ENCODE measurements at regions not wholly inside any gene's neighbourhood (a gene's known extent, or its start where the extent isn't known, plus 50 kb on each side); places are given as distances from the start of the nearest gene placed in this dataset.

DNA sequence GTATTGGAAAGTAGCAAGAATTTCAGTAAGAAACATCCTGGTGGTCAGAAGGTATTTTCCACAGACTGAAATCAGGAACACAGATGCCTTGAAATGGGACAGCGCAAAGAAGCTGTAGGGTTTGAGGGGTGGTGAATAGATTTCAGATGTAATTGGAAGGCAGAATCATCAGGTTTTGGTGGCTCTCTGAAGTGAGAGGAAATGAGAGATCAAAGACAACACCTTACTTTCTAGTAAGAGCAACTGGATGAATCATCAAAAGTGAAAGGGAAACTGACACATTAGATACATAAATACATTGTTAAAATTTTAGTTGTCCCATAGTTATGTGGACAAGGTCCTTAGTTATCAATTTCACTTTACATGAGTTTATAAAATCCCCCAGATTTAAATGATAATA, 188.2 kb upstream of the SLC27A6 start:
- TF ChIP-seq, protein P1, sequence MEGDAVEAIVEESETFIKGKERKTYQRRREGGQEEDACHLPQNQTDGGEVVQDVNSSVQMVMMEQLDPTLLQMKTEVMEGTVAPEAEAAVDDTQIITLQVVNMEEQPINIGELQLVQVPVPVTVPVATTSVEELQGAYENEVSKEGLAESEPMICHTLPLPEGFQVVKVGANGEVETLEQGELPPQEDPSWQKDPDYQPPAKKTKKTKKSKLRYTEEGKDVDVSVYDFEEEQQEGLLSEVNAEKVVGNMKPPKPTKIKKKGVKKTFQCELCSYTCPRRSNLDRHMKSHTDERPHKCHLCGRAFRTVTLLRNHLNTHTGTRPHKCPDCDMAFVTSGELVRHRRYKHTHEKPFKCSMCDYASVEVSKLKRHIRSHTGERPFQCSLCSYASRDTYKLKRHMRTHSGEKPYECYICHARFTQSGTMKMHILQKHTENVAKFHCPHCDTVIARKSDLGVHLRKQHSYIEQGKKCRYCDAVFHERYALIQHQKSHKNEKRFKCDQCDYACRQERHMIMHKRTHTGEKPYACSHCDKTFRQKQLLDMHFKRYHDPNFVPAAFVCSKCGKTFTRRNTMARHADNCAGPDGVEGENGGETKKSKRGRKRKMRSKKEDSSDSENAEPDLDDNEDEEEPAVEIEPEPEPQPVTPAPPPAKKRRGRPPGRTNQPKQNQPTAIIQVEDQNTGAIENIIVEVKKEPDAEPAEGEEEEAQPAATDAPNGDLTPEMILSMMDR (optimal IDR thresholded peaks at IDR 0.05 in 1 of 3, IDR thresholded peaks at IDR 0.05 in 1 of 3, conservative IDR thresholded peaks at IDR 0.05 in 1 of 3; ENCODE audit: extremely low read depth in 1 of 3, insufficient read depth in 2 of 3, low read length in 3 of 3): no peak
- no peak for TF ChIP-seq EZH2 (IDR thresholded peaks at IDR 0.05; ENCODE audit: low read length)
- Histone ChIP-seq H3K4me1 (ENCODE audit: control insufficient read depth, extremely low read depth, insufficient read depth, low read length) (no peaks in the 10 kb centered on the region), H3K27ac (ENCODE audit: control insufficient read depth, insufficient read depth, low read length) (no peak overlapping the region), H2AFZ (ENCODE audit: control insufficient read depth, low read length) (no peak overlapping the region), H3K79me2 (ENCODE audit: control insufficient read depth, insufficient read depth, low read length) (no peaks in the 10 kb centered on the region), H3K9me1 (ENCODE audit: control insufficient read depth, extremely low read depth, insufficient read depth, low read length) (no peaks in the 10 kb centered on the region), H3K36me3 (ENCODE audit: control insufficient read depth in 2 of 2, extremely low read depth in 1 of 2, insufficient read depth in 2 of 2, low read length in 2 of 2) (no peaks in the 10 kb centered on the region), H3K4me3 (ENCODE audit: control insufficient read depth in 2 of 3, extremely low read depth in 1 of 3, insufficient read depth in 2 of 3, low read depth in 1 of 3, low read length in 3 of 3) (no peak overlapping the region), H3K4me2 (ENCODE audit: control insufficient read depth, extremely low read depth, insufficient read depth, low read depth, low read length) (no peak overlapping the region), H3K27me3 (ENCODE audit: control insufficient read depth, extremely low read depth, insufficient read depth, low read length) (no peaks in the 10 kb centered on the region), H3K9ac (ENCODE audit: control insufficient read depth, extremely low read depth, insufficient read depth, low read length) (no peak overlapping the region), H4K20me1 (ENCODE audit: control insufficient read depth, extremely low read depth, insufficient read depth, low read length) (no peaks in the 10 kb centered on the region), H3K9me3 (ENCODE audit: control insufficient read depth, low read depth, low read length) (no peaks in the 10 kb centered on the region)
- FAIRE-seq: no peak
- dilution Hi-C loops (cut with MboI; ENCODE audit: extremely low pct_ligation_motif_present, low sequenced_read_pairs): no loop called here
- DNase-seq (ENCODE audit: low read depth, low spot score): no peak

DNA sequence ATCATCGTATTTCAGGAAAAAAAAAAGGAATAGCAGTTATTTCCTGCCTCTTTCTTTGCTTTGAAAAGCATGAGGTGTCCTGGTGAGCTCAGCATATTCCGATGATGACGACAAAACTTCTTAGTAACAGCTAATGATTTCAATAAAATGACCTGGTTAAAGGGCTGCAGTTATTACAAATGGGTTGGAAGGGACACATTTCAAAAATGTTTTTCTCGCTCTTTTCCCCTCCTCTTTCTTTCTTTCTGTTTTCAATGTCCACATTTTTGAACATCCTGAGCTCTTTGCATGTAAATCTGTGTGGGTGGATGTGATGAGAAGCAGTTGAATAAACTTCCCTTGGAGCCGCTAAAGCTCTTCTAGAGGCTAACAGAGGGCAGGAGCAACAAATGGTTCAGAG, 186.8 kb upstream of the SLC27A6 start:
- Histone ChIP-seq H3K27me3 (ENCODE audit: control insufficient read depth, extremely low read depth, insufficient read depth, low read length) (no peaks in the 10 kb centered on the region), H3K36me3 (ENCODE audit: control insufficient read depth in 2 of 2, extremely low read depth in 1 of 2, insufficient read depth in 2 of 2, low read length in 2 of 2) (no peaks in the 10 kb centered on the region), H3K27ac (ENCODE audit: control insufficient read depth, insufficient read depth, low read length) (no peak overlapping the region), H3K9me3 (ENCODE audit: control insufficient read depth, low read depth, low read length) (no peaks in the 10 kb centered on the region), H2AFZ (ENCODE audit: control insufficient read depth, low read length) (no peak overlapping the region), H3K4me1 (ENCODE audit: control insufficient read depth, extremely low read depth, insufficient read depth, low read length) (peaks cover 4% of the 10 kb centered on the region), H3K9ac (ENCODE audit: control insufficient read depth, extremely low read depth, insufficient read depth, low read length) (no peak overlapping the region), H3K4me3 (ENCODE audit: control insufficient read depth in 2 of 3, extremely low read depth in 1 of 3, insufficient read depth in 2 of 3, low read depth in 1 of 3, low read length in 3 of 3) (no peak overlapping the region), H3K4me2 (ENCODE audit: control insufficient read depth, extremely low read depth, insufficient read depth, low read depth, low read length) (no peak overlapping the region), H3K9me1 (ENCODE audit: control insufficient read depth, extremely low read depth, insufficient read depth, low read length) (no peaks in the 10 kb centered on the region), H4K20me1 (ENCODE audit: control insufficient read depth, extremely low read depth, insufficient read depth, low read length) (no peaks in the 10 kb centered on the region), H3K79me2 (ENCODE audit: control insufficient read depth, insufficient read depth, low read length) (no peaks in the 10 kb centered on the region)
- TF ChIP-seq, protein P1 (optimal IDR thresholded peaks at IDR 0.05 in 1 of 3, IDR thresholded peaks at IDR 0.05 in 1 of 3, conservative IDR thresholded peaks at IDR 0.05 in 1 of 3; ENCODE audit: extremely low read depth in 1 of 3, insufficient read depth in 2 of 3, low read length in 3 of 3): no peak
- TF ChIP-seq EZH2 (IDR thresholded peaks at IDR 0.05; ENCODE audit: low read length): no peak
- DNase-seq (ENCODE audit: low read depth, low spot score) (no peak), FAIRE-seq (no peak)
- dilution Hi-C loops (cut with MboI; ENCODE audit: extremely low pct_ligation_motif_present, low sequenced_read_pairs): no loop called here
